ACHN (cell line): ENCODE measurements at regions not wholly inside any gene's neighbourhood (a gene's known extent, or its start where the extent isn't known, plus 50 kb on each side); places are given as distances from the start of the nearest gene placed in this dataset.

ENCODE experiments used
- DNase-seq: peaks from one replicate; pipeline ENCODE4 v3.0.0-alpha.2; 2015
- in situ Hi-C: cut with HindIII; loops from 2 replicates; pipeline ENCODE4 v1.10.0; 2017; ENCODE audit warnings: low sequenced_read_pairs, low pct_ligation_motif_present, low pct_unique_long_range_greater_than_20kb

DNA sequence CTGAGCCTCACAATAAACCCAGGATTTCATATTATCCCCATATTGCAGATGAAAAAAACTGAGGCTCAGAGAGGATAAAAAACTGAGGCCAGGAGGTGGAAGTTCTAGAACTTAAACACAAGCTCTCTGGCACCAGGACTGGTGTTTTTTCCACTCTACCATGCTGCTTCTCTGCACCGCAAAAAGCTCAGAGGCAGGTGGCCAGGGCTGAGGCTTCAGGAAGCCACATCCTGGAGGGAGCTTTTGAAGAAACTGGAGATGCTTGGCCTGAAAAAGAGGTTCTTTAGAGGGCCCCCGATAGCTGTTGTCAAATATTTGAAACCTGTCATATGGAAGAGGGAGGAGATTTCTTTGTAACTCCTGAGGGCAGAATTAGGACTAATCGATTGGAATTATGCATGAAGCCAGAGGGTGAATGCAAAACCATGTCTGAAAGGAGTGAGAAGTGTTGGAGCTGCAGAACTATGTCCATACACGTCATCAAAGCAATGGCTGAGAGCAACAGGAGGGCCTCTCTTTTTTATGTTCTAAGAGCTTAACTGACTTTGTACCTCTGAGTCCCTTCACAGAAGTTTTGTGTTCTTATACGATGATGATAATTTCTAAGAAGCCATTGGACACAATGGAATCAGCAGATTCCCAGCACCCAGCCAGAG, 448.6 kb downstream of the FUT8 start:
- in situ Hi-C loops: no loop called here
- no peak for DNase-seq

DNA sequence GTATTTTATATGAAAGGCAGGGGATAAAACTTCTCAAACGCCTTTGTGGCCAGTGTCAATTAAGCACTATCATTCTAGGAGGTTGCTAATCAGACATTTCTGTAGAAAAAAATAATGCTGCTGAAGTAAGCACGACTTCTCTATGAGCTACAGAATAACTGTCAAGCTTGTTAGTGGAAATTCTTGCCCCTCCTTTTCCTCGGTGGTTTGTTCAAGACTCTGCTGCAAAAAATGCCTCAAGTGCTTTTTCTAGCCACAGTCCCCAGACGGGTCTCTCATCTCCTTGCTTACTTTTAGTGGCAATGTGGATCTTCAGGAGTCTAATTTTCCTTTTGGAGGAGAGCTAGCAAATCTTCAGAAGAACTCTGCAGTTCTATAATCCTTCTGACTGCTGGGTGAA, 452.0 kb downstream of the FUT8 start:
- in situ Hi-C loops: no loop called here
- DNase-seq: no peak

GRCh38 chr14:65864984-65865383, 452.5 kb downstream of the FUT8 start:
- in situ Hi-C loops: no loop called here
- no peak for DNase-seq

DNA sequence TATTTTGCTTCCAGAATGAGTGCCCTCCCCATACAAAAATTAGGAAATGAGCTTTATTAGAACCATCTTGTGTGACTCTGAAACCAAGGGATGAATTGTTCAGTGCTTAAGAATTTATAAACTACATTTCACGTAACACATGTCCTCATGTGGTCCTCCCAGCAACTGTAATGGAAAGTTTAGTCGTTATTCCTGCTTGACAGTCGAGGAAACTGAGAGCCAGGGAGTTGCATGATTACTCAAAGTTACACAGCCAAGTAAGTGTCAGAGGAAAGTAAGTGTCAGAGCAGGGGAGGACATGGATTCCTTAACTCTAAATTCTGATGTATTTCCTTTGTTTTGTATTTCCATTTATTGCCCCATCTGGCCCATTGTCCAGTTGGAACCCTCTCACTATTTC, 453.9 kb downstream of the FUT8 start:
- in situ Hi-C loops: no loop called here
- DNase-seq: no peak

GRCh38 chr14:65866886-65867285, 454.4 kb downstream of the FUT8 start:
- DNase-seq: no peak
- in situ Hi-C loops: no loop called here

DNA sequence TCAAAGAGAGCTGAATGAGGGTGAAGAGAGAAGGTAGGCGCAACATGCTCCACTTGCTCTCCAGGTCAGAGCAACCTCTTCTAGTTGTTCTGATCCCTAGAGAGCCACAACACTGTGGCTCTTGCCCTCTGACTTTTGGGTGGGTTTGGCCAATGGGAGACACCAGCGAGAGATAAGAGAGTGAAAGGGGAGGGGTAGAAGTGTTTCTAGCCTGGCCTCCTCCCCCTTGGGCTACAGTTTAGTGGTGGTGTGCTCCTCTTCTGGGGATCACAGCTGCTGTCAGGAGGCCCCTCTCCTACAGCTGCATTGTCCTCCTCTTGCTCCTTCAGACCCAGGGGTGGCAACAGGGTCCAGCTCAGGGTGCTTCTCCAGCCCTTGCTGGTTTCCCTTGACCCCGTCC, 454.8 kb downstream of the FUT8 start:
- DNase-seq: no peak
- in situ Hi-C loops: no loop called here

GRCh38 chr14:65872536-65872935, 460.0 kb downstream of the FUT8 start:
- no peak for DNase-seq
- in situ Hi-C loops: no loop called here

DNA sequence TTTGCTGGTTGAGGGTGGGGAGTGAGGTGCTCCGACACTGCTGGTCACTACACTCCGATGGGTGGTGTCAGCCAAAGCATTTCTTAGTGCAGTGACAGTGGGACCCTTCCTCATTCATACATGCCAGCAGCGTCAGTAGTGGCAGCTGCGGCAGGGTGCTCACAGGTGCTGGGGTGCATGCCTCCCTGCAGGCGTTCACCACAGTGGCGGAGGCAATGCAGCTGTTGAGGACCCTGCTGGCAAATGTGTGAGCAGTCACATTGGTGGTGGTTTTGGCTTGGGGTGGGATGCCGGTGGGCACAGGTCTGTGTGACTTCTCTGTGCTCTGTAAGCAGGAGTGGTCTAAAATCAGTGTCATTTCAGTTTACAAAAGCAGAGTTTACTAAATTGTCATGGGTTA, 464.6 kb downstream of the FUT8 start:
- DNase-seq: no peak
- in situ Hi-C loops: no loop called here

GRCh38 chr14:65877624-65878023, 465.1 kb downstream of the FUT8 start:
- in situ Hi-C loops: no loop called here
- no peak for DNase-seq

DNA sequence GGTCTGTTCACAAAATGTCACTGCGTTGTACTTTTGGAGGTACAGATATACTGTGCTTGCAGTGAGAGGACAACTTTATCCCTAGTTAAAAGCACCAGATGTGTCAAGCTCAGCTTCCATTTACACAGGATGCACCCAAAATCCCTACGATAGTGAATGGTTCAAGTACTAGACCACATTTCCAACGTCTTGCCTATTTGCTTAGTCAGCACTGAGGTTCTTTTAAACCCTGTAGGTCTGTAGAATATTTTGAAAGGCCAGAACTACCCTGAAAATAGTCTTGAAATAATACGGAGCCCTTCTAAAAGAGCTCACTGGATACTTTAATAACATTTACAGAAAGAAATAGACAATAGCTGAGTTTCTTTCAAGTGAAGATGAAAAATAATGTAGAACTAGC, 466.1 kb downstream of the FUT8 start:
- DNase-seq: no peak
- in situ Hi-C loops: no loop called here

- in situ Hi-C loops: no loop called here
- DNase-seq: peak; percentile 76
Measured at GRCh38 chr14:65879248-65880009, 466.9 kb downstream of the FUT8 start.

DNA sequence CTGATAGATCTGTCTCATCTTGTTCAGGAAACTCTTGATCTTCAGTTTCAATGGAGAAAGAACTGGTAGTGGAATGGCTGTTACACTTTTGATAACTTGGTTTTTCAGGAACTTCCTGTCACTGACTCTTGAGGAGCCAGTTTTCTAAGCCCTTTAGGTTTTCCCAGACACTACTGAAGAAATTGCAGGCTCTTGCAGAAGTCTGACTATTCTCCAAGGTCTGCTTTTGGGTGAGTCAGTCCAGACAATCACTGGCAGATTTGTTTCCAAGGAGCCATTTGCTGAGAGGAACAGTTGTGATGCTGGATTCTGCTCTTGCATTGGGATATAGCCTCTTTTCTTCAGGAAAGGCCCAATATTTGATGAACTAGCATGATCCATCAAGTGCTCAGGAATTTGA, 468.0 kb downstream of the FUT8 start:
- DNase-seq: no peak
- in situ Hi-C loops: no loop called here

DNA sequence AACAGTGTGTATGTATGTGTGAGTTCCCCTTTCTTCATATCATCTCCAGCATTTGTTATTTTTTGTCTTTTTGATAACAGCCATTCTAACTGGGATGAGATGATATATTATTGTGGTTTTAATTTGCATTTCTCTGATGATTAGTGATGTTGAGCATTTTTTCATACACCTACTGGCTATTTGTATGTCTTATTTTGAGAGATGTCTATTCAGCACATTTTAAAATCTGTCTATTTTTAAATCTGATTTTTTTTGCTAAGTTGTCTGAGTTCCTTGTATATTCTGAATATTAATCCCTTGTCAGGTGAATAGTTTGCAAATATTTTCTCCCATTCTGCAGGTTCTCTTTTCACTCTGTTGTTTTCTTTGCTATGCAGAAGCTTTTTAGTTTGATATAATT, 469.1 kb downstream of the FUT8 start:
- DNase-seq: no peak
- in situ Hi-C loops: no loop called here

DNA sequence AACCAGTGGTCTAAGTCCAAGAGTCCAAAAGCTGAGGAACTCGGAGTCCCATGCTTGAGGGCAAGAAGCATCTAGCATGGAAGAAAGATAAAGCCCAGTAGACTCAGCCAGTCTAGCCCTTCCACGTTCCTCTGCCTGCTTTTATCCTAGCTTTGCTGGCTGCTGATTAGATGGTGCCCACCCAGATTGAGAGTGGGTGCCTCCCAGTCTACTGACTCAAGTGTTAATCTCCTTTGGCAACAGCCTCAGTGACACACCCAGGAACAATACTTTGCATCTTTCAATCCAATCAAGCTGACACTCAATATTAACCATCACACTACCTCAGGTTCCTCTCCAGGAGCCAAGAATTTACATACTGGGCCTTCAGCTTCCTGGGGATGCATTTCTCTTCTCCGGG, 476.1 kb downstream of the FUT8 start:
- DNase-seq: no peak
- in situ Hi-C loops: no loop called here

- in situ Hi-C loops: no loop called here
- no peak for DNase-seq
Measured at GRCh38 chr14:65892315-65892714, 479.8 kb downstream of the FUT8 start.

DNA sequence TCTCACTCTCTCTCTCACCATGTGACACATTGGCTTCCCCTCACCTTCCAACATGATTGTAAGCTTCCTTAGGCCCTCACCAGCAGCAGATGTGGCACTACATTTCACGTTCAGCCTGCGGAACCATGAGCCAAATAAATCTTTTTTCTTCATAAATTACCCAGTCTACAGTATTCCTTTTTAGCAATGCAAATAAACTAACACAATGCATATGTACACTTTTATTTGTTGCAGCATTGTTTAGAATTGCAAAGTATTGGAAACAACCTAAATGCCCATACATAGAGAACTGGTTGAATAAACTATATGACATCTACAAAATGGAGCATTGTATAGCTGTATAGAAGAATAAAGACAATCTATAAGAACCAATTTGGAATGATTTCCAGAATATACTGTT, 487.6 kb downstream of the FUT8 start:
- in situ Hi-C loops: no loop called here
- no peak for DNase-seq

GRCh38 chr14:65901595-65901994, 489.1 kb downstream of the FUT8 start:
- DNase-seq: no peak
- in situ Hi-C loops: no loop called here

DNA sequence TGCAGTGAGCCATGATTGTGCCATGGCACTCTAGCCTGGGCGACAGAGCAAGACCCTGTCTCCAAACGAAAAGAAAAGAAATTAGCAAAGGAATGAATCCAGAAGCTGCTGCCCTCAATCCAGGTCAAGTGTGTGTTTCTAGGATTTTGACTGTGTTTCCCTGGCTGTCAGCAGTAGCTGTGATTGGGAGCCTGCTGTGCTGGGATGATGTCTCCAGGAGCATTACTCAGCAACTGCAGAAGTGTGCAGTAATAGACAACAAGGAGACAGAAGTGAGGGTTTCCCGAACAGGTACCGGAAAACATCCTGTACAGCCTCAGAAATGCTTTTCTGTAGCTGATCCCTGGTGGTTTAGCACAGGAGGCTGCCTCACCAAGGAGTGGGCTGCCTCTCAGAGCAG, 492.5 kb downstream of the FUT8 start:
- in situ Hi-C loops: no loop called here
- DNase-seq: no peak

GRCh38 chr14:65906344-65906743, 493.8 kb downstream of the FUT8 start:
- DNase-seq: no peak
- in situ Hi-C loops: no loop called here

DNA sequence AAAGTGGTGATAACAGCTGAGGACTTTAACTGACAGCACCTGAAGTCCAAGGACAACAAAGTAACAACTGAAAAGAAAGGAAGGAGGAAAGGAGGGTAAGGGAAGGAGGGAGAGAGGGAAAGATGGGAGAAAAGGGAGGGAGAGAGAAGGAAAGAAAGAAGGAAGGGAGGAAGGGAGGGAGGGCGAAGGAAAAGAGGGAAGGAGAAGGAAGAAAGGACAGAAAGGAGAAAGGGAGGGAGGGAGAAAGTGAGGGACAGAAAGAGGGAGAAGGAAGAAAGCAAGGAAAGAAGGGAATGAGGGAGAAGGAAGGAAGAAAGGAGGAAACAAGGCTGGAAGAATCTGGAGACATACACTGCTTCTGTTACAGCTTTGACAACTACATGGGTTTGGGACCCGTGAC, 494.4 kb downstream of the FUT8 start:
- in situ Hi-C loops: no loop called here
- DNase-seq: no peak
